DND-41 (cell line): ENCODE measurements at regions not wholly inside any gene's neighbourhood (a gene's known extent, or its start where the extent isn't known, plus 50 kb on each side); places are given as distances from the start of the nearest gene placed in this dataset.

Experiments
- ATAC-seq: fragments of 200-7000 bp; cut with Tn5 transposase; 3 replicates; pipeline ENCODE4 v1.9.1; 2021; ENCODE audit warnings: low read depth; ENCODE audit not compliant: insufficient read depth
- DNase-seq: peaks from one replicate; pipeline ENCODE4 v3.0.0-alpha.2; 2020
- H2AFZ ChIP-seq: 2 replicates; pipeline ENCODE4 v1.6.0; 2012; ENCODE audit warnings: low read depth, low read length
- H3K27ac ChIP-seq: 2 replicates; pipeline ENCODE4 v1.5.1; 2012; ENCODE audit warnings: low read length, inconsistent platforms
- H3K27me3 ChIP-seq: fragments of 200-600 bp; sonication (generic); 2 replicates; pipeline ENCODE4 v1.6.0; 2012; ENCODE audit warnings: low read length, mild to moderate bottlenecking, inconsistent platforms; ENCODE audit not compliant: insufficient read depth, poor library complexity
- H3K36me3 ChIP-seq: 2 replicates; pipeline ENCODE4 v1.5.1; 2012; ENCODE audit warnings: low read length, inconsistent platforms; ENCODE audit not compliant: insufficient read depth
- H3K4me1 ChIP-seq: 2 replicates; pipeline ENCODE4 v1.5.1; 2012; ENCODE audit warnings: mild to moderate bottlenecking, low read length; ENCODE audit not compliant: insufficient read depth
- H3K4me2 ChIP-seq: 2 replicates; pipeline ENCODE4 v1.6.0; 2012; ENCODE audit warnings: mild to moderate bottlenecking, moderate library complexity, low read length, inconsistent platforms; ENCODE audit not compliant: insufficient read depth
- H3K4me3 ChIP-seq, 2 experiments: fragments of 200-600 bp in 1 of 2; shearing (Covaris generic) in 1 of 2; 2 replicates each; pipeline ENCODE4 v1.5.1; 2012 to 2016; ENCODE audit warnings: inconsistent platforms in 2 of 2, low read length in 2 of 2, mild to moderate bottlenecking in 2 of 2, low read depth in 1 of 2, moderate library complexity in 1 of 2
- H3K79me2 ChIP-seq: 2 replicates; pipeline ENCODE4 v1.6.0; 2012; ENCODE audit warnings: low read length, inconsistent platforms; ENCODE audit not compliant: insufficient read depth
- H3K9ac ChIP-seq: 2 replicates; pipeline ENCODE4 v1.6.0; 2012; ENCODE audit warnings: low read depth, mild to moderate bottlenecking, inconsistent platforms, low read length, moderate library complexity
- H3K9me3 ChIP-seq: 2 replicates; pipeline ENCODE4 v1.5.1; 2012; ENCODE audit warnings: low read length, moderate library complexity, mild to moderate bottlenecking, inconsistent platforms; ENCODE audit not compliant: insufficient read depth, severe bottlenecking
- H4K20me1 ChIP-seq: 2 replicates; pipeline ENCODE4 v1.6.0; 2012; ENCODE audit warnings: low read length; ENCODE audit not compliant: insufficient read depth
- CTCF ChIP-seq: IDR thresholded peaks from 2 replicates; pipeline ENCODE4 v1.5.1; 2012; ENCODE audit warnings: borderline replicate concordance, low read length, moderate library complexity, mild to moderate bottlenecking; ENCODE audit not compliant: poor library complexity, severe bottlenecking; ENCODE audit errors: extremely low read depth
- EZH2 ChIP-seq: IDR thresholded peaks from 3 replicates; pipeline ENCODE4 v1.6.1; 2012; ENCODE audit warnings: borderline replicate concordance, low read depth, mild to moderate bottlenecking, moderate library complexity, low read length, inconsistent platforms; ENCODE audit not compliant: severe bottlenecking

- H2AFZ ChIP-seq = no peak overlapping the region
- H3K4me1 ChIP-seq = no peaks in the 10 kb centered on the region
- H3K9me3 ChIP-seq = no peaks in the 10 kb centered on the region
- H3K79me2 ChIP-seq = no peaks in the 10 kb centered on the region
- no peak overlapping the region for H3K9ac ChIP-seq
- DNase-seq (no peak), ATAC-seq (no peak)
- no peak overlapping the region for H3K4me2 ChIP-seq
- peaks cover 10% of the 10 kb centered on the region for H3K27me3 ChIP-seq
- TF ChIP-seq EZH2 (no peak), CTCF (no peak)
- H4K20me1 ChIP-seq = no peaks in the 10 kb centered on the region
- H3K27ac ChIP-seq = no peak overlapping the region
- no peak overlapping the region for H3K4me3 ChIP-seq
- H3K36me3 ChIP-seq = no peaks in the 10 kb centered on the region
These were observed 120.7 kb upstream of the SPATA13 start for GRCh38 chr13:24039621-24040475.

GRCh38 chr13:24040835-24041234 lies 119.7 kb upstream of the SPATA13 start:
- H2AFZ ChIP-seq = no peak overlapping the region
- TF ChIP-seq CTCF (no peak), EZH2 (no peak)
- DNase-seq (no peak), ATAC-seq (no peak)
- no peaks in the 10 kb centered on the region for H3K79me2 ChIP-seq
- H3K4me3 ChIP-seq = no peak overlapping the region
- H3K4me2 ChIP-seq = no peak overlapping the region
- no peaks in the 10 kb centered on the region for H3K36me3 ChIP-seq
- no peaks in the 10 kb centered on the region for H3K9me3 ChIP-seq
- H3K27ac ChIP-seq = no peak overlapping the region
- H3K27me3 ChIP-seq = peaks cover 10% of the 10 kb centered on the region
- H3K4me1 ChIP-seq = no peaks in the 10 kb centered on the region
- H3K9ac ChIP-seq = no peak overlapping the region
- no peaks in the 10 kb centered on the region for H4K20me1 ChIP-seq

- no peak overlapping the region for H3K27ac ChIP-seq
- no peak overlapping the region for H3K9ac ChIP-seq
- no peaks in the 10 kb centered on the region for H3K36me3 ChIP-seq
- H3K4me3 ChIP-seq = no peak overlapping the region
- no peaks in the 10 kb centered on the region for H3K9me3 ChIP-seq
- no peak for DNase-seq
- no peaks in the 10 kb centered on the region for H3K4me1 ChIP-seq
- H3K79me2 ChIP-seq = no peaks in the 10 kb centered on the region
- TF ChIP-seq EZH2 = no peak
- no peak for TF ChIP-seq CTCF
- H2AFZ ChIP-seq = no peak overlapping the region
- H3K4me2 ChIP-seq = no peak overlapping the region
- no peaks in the 10 kb centered on the region for H4K20me1 ChIP-seq
- peaks cover 10% of the 10 kb centered on the region for H3K27me3 ChIP-seq
- ATAC-seq = no peak
These were observed 118.8 kb upstream of the SPATA13 start for GRCh38 chr13:24041651-24042225.
